GM12878 (cell line): ENCODE measurements at regions not wholly inside any gene's neighbourhood (a gene's known extent, or its start where the extent isn't known, plus 50 kb on each side); places are given as distances from the start of the nearest gene placed in this dataset.

ENCODE experiments used
- ATAC-seq: fragments of 200-7000 bp; cut with Tn5 transposase; 3 replicates; pipeline ENCODE4 v1.9.1; 2020; ENCODE audit warnings: mild to moderate bottlenecking, moderate library complexity
- BruUV-seq: library from RNA; stranded (reverse); fragments of 400-500 nt; replicated peaks from 2 replicates; lab custom pipeline; 2021; lab: Mats Ljungman, UMichigan
- CTCF ChIA-PET: fragments of 300-600 bp; sonication (Branson Sonifier 250); formaldehyde crosslinking; extraction: SDS; loops from one replicate; lab custom pipeline; 2021; ENCODE audit warnings: inconsistent platforms; lab: Yijun Ruan, JAX
- POLR2A ChIA-PET: fragments of 350-600 bp; formaldehyde crosslinking; extraction: SDS; loops from one replicate; lab custom pipeline; 2021; ENCODE audit warnings: inconsistent platforms; lab: Charles Lee
- RAD21 ChIA-PET: fragments of 300-600 bp; sonication (Branson Sonifier 250); formaldehyde crosslinking; loops from one replicate; lab custom pipeline; 2023; ENCODE audit warnings: antibody characterized with exemption; ENCODE audit not compliant: unreplicated experiment; lab: Charles Lee
- SMC1A ChIA-PET: fragments of 300-600 bp; sonication (Branson Sonifier 250); formaldehyde crosslinking; loops from one replicate; lab custom pipeline; 2023; ENCODE audit not compliant: unreplicated experiment, uncharacterized antibody; lab: Charles Lee
- DNase-seq: peaks from one replicate; pipeline ENCODE4 v3.0.0-alpha.2; 2011; ENCODE audit warnings: low read depth, low spot score
- FAIRE-seq: peaks from 3 replicates; lab custom pipeline; 2011; peaks lifted over from hg19 to GRCh38; lab: Jason Lieb, UNC
- H2AFZ ChIP-seq: 2 replicates; pipeline ENCODE4 v1.6.0; 2011; ENCODE audit warnings: low read depth, low read length, control low read depth; ENCODE audit not compliant: control insufficient read depth
- H3K27ac ChIP-seq: 2 replicates; pipeline ENCODE4 v1.5.1; 2011; ENCODE audit warnings: control low read depth; ENCODE audit not compliant: control insufficient read depth, insufficient read depth
- H3K27me3 ChIP-seq, 2 experiments: replicated peaks in 1 of 2; 2 replicates each; pipeline versions ENCODE4 v1.6.0 to v1.6.1; 2011; ENCODE audit warnings: low read length in 1 of 2; ENCODE audit not compliant: control insufficient read depth in 2 of 2, insufficient read depth in 2 of 2
- H3K36me3 ChIP-seq, 2 experiments: 2 replicates each; pipeline ENCODE4 v1.5.1; 2011; ENCODE audit warnings: low read length in 1 of 2; ENCODE audit not compliant: control insufficient read depth in 2 of 2, insufficient read depth in 2 of 2
- H3K4me1 ChIP-seq: 2 replicates; pipeline ENCODE4 v1.6.1; 2011; ENCODE audit warnings: mild to moderate bottlenecking, low read length, moderate library complexity, mixed read lengths; ENCODE audit not compliant: control insufficient read depth, insufficient read depth
- H3K4me2 ChIP-seq: 2 replicates; pipeline ENCODE4 v1.6.0; 2011; ENCODE audit warnings: control low read depth; ENCODE audit not compliant: control insufficient read depth, insufficient read depth
- H3K4me3 ChIP-seq: fragments of 200-600 bp; sonication (generic); 2 replicates; pipeline ENCODE4 v1.5.1; 2016
- H3K79me2 ChIP-seq: 2 replicates; pipeline ENCODE4 v1.6.0; 2011; ENCODE audit warnings: low read length; ENCODE audit not compliant: control insufficient read depth, insufficient read depth
- H3K9ac ChIP-seq: 2 replicates; pipeline ENCODE4 v1.8.0; 2011; ENCODE audit warnings: low read length, control low read depth, mixed read lengths; ENCODE audit not compliant: control insufficient read depth, insufficient read depth
- H3K9me3 ChIP-seq: replicated peaks from 3 replicates; pipeline ENCODE4 v1.5.1; 2011; ENCODE audit warnings: mild to moderate bottlenecking, low read length; ENCODE audit not compliant: control insufficient read depth, insufficient read depth
- H4K20me1 ChIP-seq: 2 replicates; pipeline ENCODE4 v1.6.0; 2011; ENCODE audit not compliant: control insufficient read depth, insufficient read depth
- CHD1 ChIP-seq: IDR thresholded peaks from 2 replicates; pipeline ENCODE4 v1.6.1; 2012; ENCODE audit warnings: low read depth, low read length, improper control_type of control experiment
- E2F4 ChIP-seq: IDR thresholded peaks from 2 replicates; pipeline ENCODE4 v1.6.1; 2012; ENCODE audit warnings: low read depth, low read length, improper control_type of control experiment
- EGR1 ChIP-seq, 2 experiments: IDR thresholded peaks; 1 replicate in 1 of 2; 2 replicates in 1 of 2; pipeline ENCODE4 v1.6.1; 2011 to 2012; ENCODE audit warnings: low read depth in 2 of 2, low read length in 2 of 2, borderline replicate concordance in 1 of 2, mild to moderate bottlenecking in 1 of 2, moderate library complexity in 1 of 2
- ETV6 ChIP-seq, 2 experiments: fragments of 450-650 bp in 1 of 2; IDR thresholded peaks in 1 of 2; conservative IDR thresholded peaks in 1 of 2; 2 replicates each; pipeline ENCODE4 v1.6.1; 2014; ENCODE audit warnings: antibody characterized with exemption in 1 of 2, borderline replicate concordance in 1 of 2, low read depth in 1 of 2, mild to moderate bottlenecking in 1 of 2, moderate library complexity in 1 of 2
- IKZF1 ChIP-seq: fragments of 450-650 bp; conservative IDR thresholded peaks from 2 replicates; pipeline ENCODE4 v1.6.1; 2017; ENCODE audit warnings: antibody characterized with exemption, mild to moderate bottlenecking
- IRF4 ChIP-seq: IDR thresholded peaks from 2 replicates; pipeline ENCODE4 v1.6.1; 2011; ENCODE audit warnings: low read depth, low read length
- MTA3 ChIP-seq: IDR thresholded peaks from 2 replicates; pipeline ENCODE4 v1.6.1; 2012; ENCODE audit warnings: low read length, inconsistent platforms, borderline replicate concordance
- REST ChIP-seq: IDR thresholded peaks from 2 replicates; pipeline ENCODE4 v1.6.1; 2012; ENCODE audit warnings: mild to moderate bottlenecking, low read depth, low read length
- WGBS: methylation state at CpG from one replicate; pipeline ENCODE4 v1.1.6; 2016; ENCODE audit warnings: low lambda C conversion rate; ENCODE audit not compliant: insufficient replicate concordance, insufficient coverage; ENCODE audit errors: missing lambda C conversion rate; 5-methylcytosine and 5-hydroxymethylcytosine counted together
- in situ Hi-C: fragments of 300-500 bp; cut with MboI; formaldehyde crosslinking; loops from 9 replicates; pipeline ENCODE4 v1.14.3; 2018; ENCODE audit warnings: mixed read lengths
- intact Hi-C: fragments of 100-400 bp; cut with micrococcal nuclease; formaldehyde crosslinking; loops from one replicate; pipeline ENCODE4 v1.14.2; 2022; ENCODE audit not compliant: unreplicated experiment

GRCh38 chr5:9785751-9786150 lies 155.6 kb upstream of the TAS2R1 start:
- Histone ChIP-seq H3K79me2 (no peaks in the 10 kb centered on the region), H3K36me3 (no peaks in the 10 kb centered on the region), H3K27ac (no peak overlapping the region), H3K9ac (no peak overlapping the region), H4K20me1 (no peaks in the 10 kb centered on the region), H3K4me1 (no peaks in the 10 kb centered on the region), H3K4me2 (no peak overlapping the region), H2AFZ (no peak overlapping the region), H3K4me3 (no peak overlapping the region), H3K27me3 (no peaks in the 10 kb centered on the region; a peak in 2 of 4 replicates), H3K9me3 (no peaks in the 10 kb centered on the region)
- CTCF ChIA-PET: no interaction called here
- DNase-seq: no peak
- POLR2A ChIA-PET: no interaction called here
- no peak for ATAC-seq
- SMC1A ChIA-PET: no interaction called here
- no peak for TF ChIP-seq MTA3
- TF ChIP-seq E2F4: no peak
- TF ChIP-seq CHD1: no peak
- intact Hi-C loops (no loop called here), in situ Hi-C loops (no loop called here)
- no peak for FAIRE-seq
- RAD21 ChIA-PET: no interaction called here
- WGBS: 4% methylated on average over 2 of the region's 2 CpGs
- no TSS peak for BruUV-seq

GRCh38 chr5:9784231-9784630 lies 154.1 kb upstream of the TAS2R1 start:
- H2AFZ ChIP-seq: no peak overlapping the region
- no peaks in the 10 kb centered on the region; a peak in 2 of 4 replicates for H3K27me3 ChIP-seq
- BruUV-seq: no TSS peak
- RAD21 ChIA-PET: no interaction called here
- H3K9ac ChIP-seq: no peak overlapping the region
- 2% methylated on average over 2 of the region's 2 CpGs for WGBS
- in situ Hi-C loops (no loop called here), intact Hi-C loops (no loop called here)
- SMC1A ChIA-PET: no interaction called here
- FAIRE-seq (no peak), ATAC-seq (no peak), DNase-seq (no peak)
- no peaks in the 10 kb centered on the region for H3K4me1 ChIP-seq
- H3K27ac ChIP-seq: no peak overlapping the region
- no peaks in the 10 kb centered on the region for H4K20me1 ChIP-seq
- POLR2A ChIA-PET: no interaction called here
- H3K9me3 ChIP-seq: no peaks in the 10 kb centered on the region
- no peaks in the 10 kb centered on the region for H3K79me2 ChIP-seq
- no peak overlapping the region for H3K4me2 ChIP-seq
- H3K36me3 ChIP-seq: no peaks in the 10 kb centered on the region
- CTCF ChIA-PET: no interaction called here
- no peak overlapping the region for H3K4me3 ChIP-seq
- no peak for TF ChIP-seq EGR1 (IDR thresholded peaks at IDR 0.05; ENCODE audit: borderline replicate concordance in 1 of 2, low read depth in 2 of 2, low read length in 2 of 2)
- TF ChIP-seq REST: no peak
- TF ChIP-seq IKZF1: no peak
- no peak for TF ChIP-seq ETV6 (conservative IDR thresholded peaks at IDR 0.05 in 1 of 2, IDR thresholded peaks at IDR 0.05 in 1 of 2; ENCODE audit: borderline replicate concordance in 1 of 2, low read depth in 1 of 2)
- no peak for TF ChIP-seq IRF4
